ENCODE measurements at regions not wholly inside any gene's neighbourhood (a gene's known extent, or its start where the extent isn't known, plus 50 kb on each side); places are given as distances from the start of the nearest gene placed in this dataset.
"Not testable (repeated sequence)": the region's sequence is repeated elsewhere in the genome, so short reads cannot be mapped to it uniquely, and the experiment has no call there.

GRCh38 chr7:32223071-32223650 is 153.0 kb upstream of the PDE1C start:
- no peak for DNase-seq (ENCODE audit: low spot score)

- DNase-seq (ENCODE audit: low spot score), result no peak
These were observed 152.2 kb upstream of the PDE1C start for GRCh38 chr7:32222251-32222900.

GRCh38 chr7:32221736-32222135 is 151.5 kb upstream of the PDE1C start:
- no peak for DNase-seq (ENCODE audit: low spot score)

GRCh38 chr7:32221056-32221455 is 150.8 kb upstream of the PDE1C start:
- DNase-seq (ENCODE audit: low spot score), result no peak

GRCh38 chr7:32219831-32220230 is 149.6 kb upstream of the PDE1C start:
- not testable (repeated sequence) for DNase-seq (ENCODE audit: low spot score)

GRCh38 chr7:32219416-32219815 is 149.2 kb upstream of the PDE1C start:
- no peak for DNase-seq (ENCODE audit: low spot score)

- no peak for DNase-seq (ENCODE audit: low spot score)
These were observed 148.6 kb upstream of the PDE1C start for GRCh38 chr7:32218741-32219288.

- DNase-seq (ENCODE audit: low spot score), result no peak
These were observed 147.9 kb upstream of the PDE1C start for GRCh38 chr7:32218154-32218467.

GRCh38 chr7:32217341-32218153 is 147.3 kb upstream of the PDE1C start:
- no peak for DNase-seq (ENCODE audit: low spot score)

GRCh38 chr7:32216759-32217158 is 146.6 kb upstream of the PDE1C start:
- no peak for DNase-seq (ENCODE audit: low spot score)

- no peak for DNase-seq (ENCODE audit: low spot score)
These were observed 145.5 kb upstream of the PDE1C start for GRCh38 chr7:32215697-32216096.

GRCh38 chr7:32214913-32215312 is 144.7 kb upstream of the PDE1C start:
- DNase-seq (ENCODE audit: low spot score), result no peak

GRCh38 chr7:32212321-32212720 is 142.1 kb upstream of the PDE1C start:
- DNase-seq (ENCODE audit: low spot score), result no peak

GRCh38 chr7:32206987-32207386 is 136.8 kb upstream of the PDE1C start:
- peak; percentile 34 for DNase-seq (ENCODE audit: low spot score)

- no peak for DNase-seq (ENCODE audit: low spot score)
These were observed 136.3 kb upstream of the PDE1C start for GRCh38 chr7:32206488-32206887.

- DNase-seq (ENCODE audit: low spot score), result not testable (repeated sequence)
These were observed 135.2 kb upstream of the PDE1C start for GRCh38 chr7:32205298-32205824.

GRCh38 chr7:32204361-32205018 is 134.3 kb upstream of the PDE1C start:
- peak; percentile 82 for DNase-seq (ENCODE audit: low spot score)

- DNase-seq (ENCODE audit: low spot score), result no peak
These were observed 130.4 kb upstream of the PDE1C start for GRCh38 chr7:32200646-32201045.

- no peak for DNase-seq (ENCODE audit: low spot score)
These were observed 124.3 kb upstream of the PDE1C start for GRCh38 chr7:32194537-32194936.

GRCh38 chr7:32191305-32191704 is 121.1 kb upstream of the PDE1C start:
- DNase-seq (ENCODE audit: low spot score), result no peak

- DNase-seq (ENCODE audit: low spot score), result no peak
These were observed 109.4 kb upstream of the PDE1C start for GRCh38 chr7:32179567-32179966.

GRCh38 chr7:32178677-32179366 is 108.6 kb upstream of the PDE1C start:
- no peak for DNase-seq (ENCODE audit: low spot score)
